Keratinocyte (primary cell): ENCODE measurements at regions not wholly inside any gene's neighbourhood (a gene's known extent, or its start where the extent isn't known, plus 50 kb on each side); places are given as distances from the start of the nearest gene placed in this dataset.
"Not testable (repeated sequence)": the region's sequence is repeated elsewhere in the genome, so short reads cannot be mapped to it uniquely, and the experiment has no call there.

Experiments used
- DNase-seq: peaks from one replicate; pipeline ENCODE4 v3.0.0-alpha.2; 2011; ENCODE audit warnings: low read depth, missing footprints, low spot score
- FAIRE-seq: peaks from 2 replicates; lab custom pipeline; 2011; peaks lifted over from hg19 to GRCh38; lab: Jason Lieb, UNC
- H2AFZ ChIP-seq: 2 replicates; pipeline ENCODE4 v1.6.0; 2012; ENCODE audit warnings: low read length, control low read depth, inconsistent platforms; ENCODE audit not compliant: control insufficient read depth
- H3K27ac ChIP-seq: 2 replicates; pipeline ENCODE4 v1.5.1; 2011; ENCODE audit warnings: low read length; ENCODE audit not compliant: control insufficient read depth, insufficient read depth
- H3K27me3 ChIP-seq: 3 replicates; pipeline ENCODE4 v1.6.0; 2011; ENCODE audit warnings: low read length; ENCODE audit not compliant: control insufficient read depth, insufficient read depth; ENCODE audit errors: extremely low read depth
- H3K36me3 ChIP-seq, 2 experiments: 2 replicates in 1 of 2; 3 replicates in 1 of 2; pipeline ENCODE4 v1.5.1; 2011; ENCODE audit warnings: low read length in 2 of 2, mild to moderate bottlenecking in 1 of 2; ENCODE audit not compliant: control insufficient read depth in 2 of 2, insufficient read depth in 2 of 2; ENCODE audit errors: extremely low read depth in 1 of 2
- H3K4me1 ChIP-seq: 3 replicates; pipeline ENCODE4 v1.5.1; 2011; ENCODE audit warnings: low read length; ENCODE audit not compliant: control insufficient read depth, insufficient read depth; ENCODE audit errors: extremely low read depth
- H3K4me2 ChIP-seq: 3 replicates; pipeline ENCODE4 v1.6.0; 2011; ENCODE audit warnings: low read depth, low read length; ENCODE audit not compliant: control insufficient read depth, insufficient read depth; ENCODE audit errors: extremely low read depth
- H3K4me3 ChIP-seq, 3 experiments: fragments of 200-600 bp in 1 of 3; sonication (generic) in 1 of 3; 2 replicates in 2 of 3; 3 replicates in 1 of 3; pipeline ENCODE4 v1.5.1; 2011 to 2016; ENCODE audit warnings: low read length in 3 of 3, mild to moderate bottlenecking in 3 of 3, control low read depth in 2 of 3, inconsistent platforms in 1 of 3, low read depth in 1 of 3, mixed read lengths in 1 of 3, mixed run types in 1 of 3, moderate library complexity in 1 of 3; ENCODE audit not compliant: control insufficient read depth in 2 of 3, insufficient read depth in 2 of 3; ENCODE audit errors: extremely low read depth in 1 of 3
- H3K79me2 ChIP-seq: 2 replicates; pipeline ENCODE4 v1.6.0; 2012; ENCODE audit warnings: low read length; ENCODE audit not compliant: control insufficient read depth, insufficient read depth
- H3K9ac ChIP-seq: 3 replicates; pipeline ENCODE4 v1.6.0; 2011; ENCODE audit warnings: low read length; ENCODE audit not compliant: control insufficient read depth, insufficient read depth; ENCODE audit errors: extremely low read depth
- H3K9me1 ChIP-seq: 3 replicates; pipeline ENCODE4 v1.6.0; 2011; ENCODE audit warnings: low read length; ENCODE audit not compliant: control insufficient read depth, insufficient read depth; ENCODE audit errors: extremely low read depth
- H3K9me3 ChIP-seq: 2 replicates; pipeline ENCODE4 v1.5.1; 2012; ENCODE audit warnings: low read depth, low read length; ENCODE audit not compliant: control insufficient read depth
- H4K20me1 ChIP-seq: 3 replicates; pipeline ENCODE4 v1.6.0; 2011; ENCODE audit warnings: low read length; ENCODE audit not compliant: control insufficient read depth, insufficient read depth; ENCODE audit errors: extremely low read depth
- CTCF ChIP-seq, 3 experiments: IDR thresholded peaks in 1 of 3; conservative IDR thresholded peaks in 1 of 3; optimal IDR thresholded peaks in 1 of 3; 2 replicates in 2 of 3; 3 replicates in 1 of 3; pipeline versions ENCODE3 to v1.5.1; 2011; ENCODE audit warnings: low read length in 3 of 3, mild to moderate bottlenecking in 3 of 3, moderate library complexity in 2 of 3, control low read depth in 1 of 3, inconsistent platforms in 1 of 3; ENCODE audit not compliant: insufficient read depth in 2 of 3; ENCODE audit errors: extremely low read depth in 1 of 3
- EZH2 ChIP-seq: IDR thresholded peaks from one replicate; pipeline ENCODE4 v1.6.1; 2012; ENCODE audit warnings: inconsistent platforms, mild to moderate bottlenecking, low read length, moderate library complexity
- dilution Hi-C: fragments of 300-500 bp; cut with MboI; formaldehyde crosslinking; loops from one replicate; pipeline ENCODE4 v1.7.0; 2020; ENCODE audit warnings: low sequenced_read_pairs; ENCODE audit not compliant: extremely low pct_ligation_motif_present

- H4K20me1 ChIP-seq, result no peaks in the 10 kb centered on the region
- TF ChIP-seq CTCF (optimal IDR thresholded peaks at IDR 0.05 in 1 of 3, IDR thresholded peaks at IDR 0.05 in 1 of 3, conservative IDR thresholded peaks at IDR 0.05 in 1 of 3; ENCODE audit: extremely low read depth in 1 of 3, insufficient read depth in 2 of 3, low read length in 3 of 3), result no peak
- TF ChIP-seq EZH2, result no peak
- dilution Hi-C loops, result no loop called here
- no peaks in the 10 kb centered on the region for H3K36me3 ChIP-seq
- H3K9ac ChIP-seq, result no peak overlapping the region
- no peaks in the 10 kb centered on the region for H3K4me1 ChIP-seq
- FAIRE-seq (no peak), DNase-seq (no peak)
- no peaks in the 10 kb centered on the region for H3K27me3 ChIP-seq
- no peaks in the 10 kb centered on the region for H3K79me2 ChIP-seq
- H3K4me2 ChIP-seq, result no peak overlapping the region
- no peak overlapping the region for H2AFZ ChIP-seq
- no peak overlapping the region for H3K4me3 ChIP-seq
- peaks cover 2% of the 10 kb centered on the region for H3K9me3 ChIP-seq
- H3K27ac ChIP-seq, result no peak overlapping the region
- H3K9me1 ChIP-seq, result no peaks in the 10 kb centered on the region
These were observed 1213.9 kb downstream of the OTOL1 start for GRCh38 chr3:162710332-162711112.

- H3K36me3 ChIP-seq, DNase-seq, H3K9ac ChIP-seq, FAIRE-seq, H3K4me3 ChIP-seq, H3K9me3 ChIP-seq, H3K4me2 ChIP-seq, H3K9me1 ChIP-seq, H3K27me3 ChIP-seq, H4K20me1 ChIP-seq, dilution Hi-C loops, H3K27ac ChIP-seq, H3K79me2 ChIP-seq, H3K4me1 ChIP-seq, H2AFZ ChIP-seq: not testable (repeated sequence)
These were observed 1220.5 kb downstream of the OTOL1 start for GRCh38 chr3:162717074-162717473.

- Histone ChIP-seq H3K4me3 (no peak overlapping the region), H3K36me3 (no peaks in the 10 kb centered on the region), H3K27ac (no peak overlapping the region), H4K20me1 (no peaks in the 10 kb centered on the region), H3K9me3 (no peaks in the 10 kb centered on the region), H3K27me3 (no peaks in the 10 kb centered on the region), H3K4me1 (no peaks in the 10 kb centered on the region), H3K9me1 (no peaks in the 10 kb centered on the region), H3K9ac (no peak overlapping the region), H3K79me2 (no peaks in the 10 kb centered on the region), H2AFZ (no peak overlapping the region), H3K4me2 (no peak overlapping the region)
- DNase-seq (no peak), FAIRE-seq (no peak)
- dilution Hi-C loops, result no loop called here
- TF ChIP-seq EZH2 (no peak), CTCF (optimal IDR thresholded peaks at IDR 0.05 in 1 of 3, IDR thresholded peaks at IDR 0.05 in 1 of 3, conservative IDR thresholded peaks at IDR 0.05 in 1 of 3; ENCODE audit: extremely low read depth in 1 of 3, insufficient read depth in 2 of 3, low read length in 3 of 3) (no peak)
These were observed 1222.1 kb downstream of the OTOL1 start for GRCh38 chr3:162718697-162719096.
